HEK293 (cell line): ENCODE measurements at regions not wholly inside any gene's neighbourhood (a gene's known extent, or its start where the extent isn't known, plus 50 kb on each side); places are given as distances from the start of the nearest gene placed in this dataset.

ENCODE experiments used
- CTCF ChIA-PET: fragments of 350-600 bp; formaldehyde crosslinking; extraction: SDS; loops from one replicate; lab custom pipeline; 2021; ENCODE audit warnings: antibody characterized with exemption; lab: Yijun Ruan, JAX
- POLR2A ChIA-PET: fragments of 300-600 bp; formaldehyde crosslinking; extraction: SDS; loops from one replicate; lab custom pipeline; 2020; ENCODE audit warnings: antibody characterized with exemption, inconsistent platforms; lab: Yijun Ruan, JAX
- H3K27ac ChIP-seq: fragments of 200-500 bp; sonication (Bioruptor generic); 2 replicates; pipeline ENCODE4 v1.5.1; 2014; ENCODE audit warnings: low read depth, low read length, control low read depth, inconsistent platforms; ENCODE audit errors: extremely low read depth
- H3K36me3 ChIP-seq, 2 experiments: fragments of 200-500 bp in 1 of 2; sonication (Bioruptor generic) in 1 of 2; 1 replicate in 1 of 2; 2 replicates in 1 of 2; pipeline ENCODE4 v1.5.1; 2014 to 2017; ENCODE audit warnings: inconsistent platforms in 2 of 2, low read length in 2 of 2; ENCODE audit not compliant: control insufficient read depth in 2 of 2, insufficient read depth in 1 of 2
- H3K4me1 ChIP-seq: fragments of 200-500 bp; sonication (Bioruptor generic); 2 replicates; pipeline ENCODE4 v1.5.1; 2014; ENCODE audit warnings: mild to moderate bottlenecking, low read length, inconsistent platforms; ENCODE audit not compliant: control insufficient read depth, insufficient read depth
- H3K4me3 ChIP-seq: 2 replicates; pipeline ENCODE4 v1.5.1; 2011; ENCODE audit warnings: low read depth, mild to moderate bottlenecking, control low read depth, low read length, moderate library complexity
- H3K9me3 ChIP-seq: fragments of 200-500 bp; sonication (Bioruptor generic); 2 replicates; pipeline ENCODE4 v1.5.1; 2014; ENCODE audit warnings: low read depth, low read length, inconsistent platforms; ENCODE audit not compliant: control insufficient read depth, insufficient read depth
- BCL11B ChIP-seq: fragments of 450-650 bp; formaldehyde crosslinking; IDR thresholded peaks from 2 replicates; pipeline ENCODE4 v1.5.1; 2016; ENCODE audit warnings: low read depth, missing biosample characterization, missing genetic modification characterization
- KLF16 ChIP-seq: fragments of 450-650 bp; formaldehyde crosslinking; IDR thresholded peaks from 2 replicates; pipeline ENCODE4 v1.5.1; 2017; ENCODE audit warnings: missing biosample characterization, missing genetic modification characterization
- MYNN ChIP-seq: fragments of 450-650 bp; formaldehyde crosslinking; IDR thresholded peaks from 2 replicates; pipeline ENCODE4 v1.5.1; 2016; ENCODE audit warnings: missing biosample characterization, missing genetic modification characterization, borderline replicate concordance
- OVOL3 ChIP-seq: fragments of 450-650 bp; formaldehyde crosslinking; IDR thresholded peaks from 2 replicates; pipeline ENCODE4 v1.5.1; 2016; ENCODE audit warnings: missing biosample characterization, missing genetic modification characterization
- SP2 ChIP-seq: fragments of 450-650 bp; formaldehyde crosslinking; IDR thresholded peaks from 2 replicates; pipeline ENCODE4 v1.5.1; 2016; ENCODE audit warnings: missing biosample characterization, missing genetic modification characterization
- SP7 ChIP-seq: fragments of 450-650 bp; formaldehyde crosslinking; IDR thresholded peaks from 2 replicates; pipeline ENCODE4 v1.5.1; 2016; ENCODE audit warnings: missing biosample characterization, missing genetic modification characterization
- ZBTB21 ChIP-seq: fragments of 450-650 bp; formaldehyde crosslinking; IDR thresholded peaks from 2 replicates; pipeline ENCODE4 v1.5.1; 2017; ENCODE audit warnings: missing biosample characterization, missing genetic modification characterization
- ZBTB8A ChIP-seq: fragments of 450-650 bp; formaldehyde crosslinking; IDR thresholded peaks from 2 replicates; pipeline ENCODE4 v1.5.1; 2016; ENCODE audit warnings: missing biosample characterization, missing genetic modification characterization
- ZFHX2 ChIP-seq: fragments of 450-650 bp; formaldehyde crosslinking; conservative IDR thresholded peaks from 2 replicates; pipeline ENCODE4 v1.5.1; 2016; ENCODE audit warnings: missing biosample characterization, missing genetic modification characterization
- ZNF121 ChIP-seq: fragments of 450-650 bp; formaldehyde crosslinking; IDR thresholded peaks from 2 replicates; pipeline ENCODE4 v1.5.1; 2016; ENCODE audit warnings: missing biosample characterization, missing genetic modification characterization
- ZNF140 ChIP-seq: fragments of 450-650 bp; formaldehyde crosslinking; IDR thresholded peaks from 2 replicates; pipeline ENCODE4 v1.5.1; 2016; ENCODE audit warnings: missing biosample characterization, missing genetic modification characterization
- ZNF155 ChIP-seq: fragments of 450-650 bp; formaldehyde crosslinking; IDR thresholded peaks from 2 replicates; pipeline ENCODE4 v1.5.1; 2016; ENCODE audit warnings: missing biosample characterization, missing genetic modification characterization
- ZNF169 ChIP-seq: fragments of 450-650 bp; formaldehyde crosslinking; IDR thresholded peaks from 2 replicates; pipeline ENCODE4 v1.5.1; 2016; ENCODE audit warnings: missing biosample characterization, missing genetic modification characterization
- ZNF202 ChIP-seq: fragments of 450-650 bp; formaldehyde crosslinking; IDR thresholded peaks from 2 replicates; pipeline ENCODE4 v1.5.1; 2016; ENCODE audit warnings: missing biosample characterization, missing genetic modification characterization, borderline replicate concordance
- ZNF23 ChIP-seq: fragments of 450-650 bp; formaldehyde crosslinking; IDR thresholded peaks from 2 replicates; pipeline ENCODE4 v1.5.1; 2016; ENCODE audit warnings: missing biosample characterization, missing genetic modification characterization, borderline replicate concordance
- ZNF248 ChIP-seq: fragments of 450-650 bp; formaldehyde crosslinking; IDR thresholded peaks from 2 replicates; pipeline ENCODE4 v1.5.1; 2017; ENCODE audit warnings: missing biosample characterization, missing genetic modification characterization
- ZNF514 ChIP-seq: fragments of 450-650 bp; formaldehyde crosslinking; IDR thresholded peaks from 2 replicates; pipeline ENCODE4 v1.5.1; 2016; ENCODE audit warnings: missing biosample characterization, missing genetic modification characterization
- ZNF558 ChIP-seq: fragments of 450-650 bp; formaldehyde crosslinking; IDR thresholded peaks from 2 replicates; pipeline ENCODE4 v1.5.1; 2016; ENCODE audit warnings: missing biosample characterization, missing genetic modification characterization
- ZNF571 ChIP-seq: fragments of 450-650 bp; formaldehyde crosslinking; IDR thresholded peaks from 2 replicates; pipeline ENCODE4 v1.5.0; 2017; ENCODE audit warnings: missing biosample characterization, missing genetic modification characterization
- ZNF623 ChIP-seq: fragments of 450-650 bp; formaldehyde crosslinking; IDR thresholded peaks from 2 replicates; pipeline ENCODE4 v1.5.1; 2016; ENCODE audit warnings: missing biosample characterization, missing genetic modification characterization
- ZNF701 ChIP-seq: fragments of 450-650 bp; formaldehyde crosslinking; IDR thresholded peaks from 2 replicates; pipeline ENCODE4 v1.5.1; 2016; ENCODE audit warnings: missing biosample characterization, missing genetic modification characterization
- ZNF747 ChIP-seq: fragments of 450-650 bp; formaldehyde crosslinking; IDR thresholded peaks from 2 replicates; pipeline ENCODE4 v1.5.1; 2016; ENCODE audit warnings: missing biosample characterization, missing genetic modification characterization
- ZNF768 ChIP-seq: fragments of 450-650 bp; formaldehyde crosslinking; IDR thresholded peaks from 2 replicates; pipeline ENCODE4 v1.5.1; 2018; ENCODE audit warnings: missing biosample characterization, mild to moderate bottlenecking, missing genetic modification characterization
- ZSCAN23 ChIP-seq: fragments of 450-650 bp; formaldehyde crosslinking; IDR thresholded peaks from 2 replicates; pipeline ENCODE4 v1.5.1; 2016; ENCODE audit warnings: missing biosample characterization, missing genetic modification characterization
- TF ChIP-seq, protein P1 (sequence below): fragments of 450-650 bp; formaldehyde crosslinking; IDR thresholded peaks from 2 replicates; pipeline ENCODE4 v1.5.1; 2016; ENCODE audit warnings: missing biosample characterization, missing genetic modification characterization
- TF ChIP-seq, protein P2 (sequence below): fragments of 450-650 bp; formaldehyde crosslinking; IDR thresholded peaks from 2 replicates; pipeline ENCODE4 v1.5.1; 2016; ENCODE audit warnings: missing biosample characterization, missing genetic modification characterization
- TF ChIP-seq, protein P3 (sequence below): fragments of 450-650 bp; formaldehyde crosslinking; IDR thresholded peaks from 2 replicates; pipeline ENCODE4 v1.5.1; 2016; ENCODE audit warnings: missing biosample characterization, missing genetic modification characterization
- TF ChIP-seq, protein P4 (sequence below): fragments of 450-650 bp; formaldehyde crosslinking; IDR thresholded peaks from 2 replicates; pipeline ENCODE4 v1.5.1; 2016; ENCODE audit warnings: missing biosample characterization, missing genetic modification characterization

DNA sequence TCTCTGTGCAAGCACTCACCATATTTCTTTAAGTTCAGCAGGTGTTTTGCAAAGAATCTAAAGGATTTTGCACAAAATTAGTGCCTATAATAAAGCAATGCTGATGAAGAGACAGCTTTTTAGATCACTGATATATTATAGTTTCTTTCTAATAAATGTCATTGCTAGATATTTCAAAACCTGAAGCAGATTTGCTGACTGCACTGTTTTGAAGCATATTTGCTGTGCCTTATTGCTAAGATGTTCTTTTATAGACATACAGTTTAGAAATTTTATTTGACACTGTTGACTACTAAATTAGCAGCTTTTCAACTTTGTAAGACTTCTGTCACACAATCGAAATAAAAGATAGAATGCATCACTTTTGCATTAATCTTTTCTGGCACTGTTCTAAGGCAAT lies 620.9 kb upstream of the CELF4 start (continued):
- TF ChIP-seq ZNF768 (no peak), ZNF248 (tag by site-specific recombination) (no peak), OVOL3 (tag by site-specific recombination) (no peak), ZFHX2 (tag by site-specific recombination) (no peak), ZNF140 (tag by site-specific recombination) (no peak), ZNF202 (tag by site-specific recombination) (no peak)
- TF ChIP-seq, all 188 proteins: peak for 0

DNA sequence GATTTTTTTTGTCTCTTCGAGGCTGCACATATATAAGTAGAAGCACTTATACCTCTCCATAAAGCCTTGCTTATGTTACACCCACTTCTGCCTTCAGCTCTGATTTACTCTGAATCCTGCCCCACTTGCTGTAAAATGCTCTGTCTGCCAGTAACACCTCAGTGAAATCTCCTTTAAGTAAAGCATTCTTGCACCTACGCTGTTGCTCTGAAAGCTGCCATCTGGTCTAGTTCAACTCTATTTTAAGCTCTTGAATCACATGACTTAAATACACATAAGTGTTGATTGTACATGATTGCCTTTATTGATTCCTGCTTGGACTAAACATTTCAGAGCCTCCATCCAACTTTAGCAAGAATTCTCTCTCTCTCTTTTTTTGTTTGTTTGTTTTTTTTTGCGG lies 609.0 kb upstream of the CELF4 start:
- no peak overlapping the region for H3K27ac ChIP-seq
- H3K9me3 ChIP-seq: no peaks in the 10 kb centered on the region
- no peak for TF ChIP-seq ZNF169 (tag by site-specific recombination)
- no peak for TF ChIP-seq ZNF514 (tag by site-specific recombination)
- no peak for TF ChIP-seq BCL11B (tag by site-specific recombination)
- no peak for TF ChIP-seq SP7
- TF ChIP-seq, protein P1, sequence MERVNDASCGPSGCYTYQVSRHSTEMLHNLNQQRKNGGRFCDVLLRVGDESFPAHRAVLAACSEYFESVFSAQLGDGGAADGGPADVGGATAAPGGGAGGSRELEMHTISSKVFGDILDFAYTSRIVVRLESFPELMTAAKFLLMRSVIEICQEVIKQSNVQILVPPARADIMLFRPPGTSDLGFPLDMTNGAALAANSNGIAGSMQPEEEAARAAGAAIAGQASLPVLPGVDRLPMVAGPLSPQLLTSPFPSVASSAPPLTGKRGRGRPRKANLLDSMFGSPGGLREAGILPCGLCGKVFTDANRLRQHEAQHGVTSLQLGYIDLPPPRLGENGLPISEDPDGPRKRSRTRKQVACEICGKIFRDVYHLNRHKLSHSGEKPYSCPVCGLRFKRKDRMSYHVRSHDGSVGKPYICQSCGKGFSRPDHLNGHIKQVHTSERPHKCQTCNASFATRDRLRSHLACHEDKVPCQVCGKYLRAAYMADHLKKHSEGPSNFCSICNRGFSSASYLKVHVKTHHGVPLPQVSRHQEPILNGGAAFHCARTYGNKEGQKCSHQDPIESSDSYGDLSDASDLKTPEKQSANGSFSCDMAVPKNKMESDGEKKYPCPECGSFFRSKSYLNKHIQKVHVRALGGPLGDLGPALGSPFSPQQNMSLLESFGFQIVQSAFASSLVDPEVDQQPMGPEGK (tag by site-specific recombination): no peak
- no peak for TF ChIP-seq ZSCAN23 (tag by site-specific recombination)
- no peak for TF ChIP-seq ZNF155 (tag by site-specific recombination)
- no peak for TF ChIP-seq SP2 (tag by site-specific recombination)
- ChIA-PET POLR2A (no interaction called here), CTCF (no interaction called here)
- H3K36me3 ChIP-seq: no peaks in the 10 kb centered on the region
- H3K4me1 ChIP-seq: no peaks in the 10 kb centered on the region
- H3K4me3 ChIP-seq: no peak overlapping the region

DNA sequence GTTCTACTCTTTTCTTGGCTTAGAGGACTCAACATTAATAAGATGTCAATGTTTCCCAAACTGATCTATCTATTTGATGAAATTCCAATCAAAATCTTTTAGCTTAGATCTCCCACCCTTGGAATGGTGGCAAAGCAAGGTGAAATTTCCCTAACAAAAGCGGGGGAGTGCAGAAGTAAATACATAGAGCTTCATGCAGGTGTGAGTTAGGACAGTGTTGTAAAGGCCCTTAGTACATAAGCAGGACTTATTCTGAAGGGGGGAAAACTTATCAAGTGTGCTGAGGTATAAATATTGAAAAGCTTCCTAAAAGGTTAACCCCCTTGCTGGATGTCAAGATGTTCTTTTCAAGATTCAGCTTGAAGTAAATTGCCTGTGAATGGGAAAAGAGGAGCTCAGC lies 608.6 kb upstream of the CELF4 start:
- Histone ChIP-seq H3K4me3 (no peak overlapping the region), H3K27ac (no peak overlapping the region), H3K36me3 (no peaks in the 10 kb centered on the region), H3K9me3 (no peaks in the 10 kb centered on the region), H3K4me1 (no peaks in the 10 kb centered on the region)
- ChIA-PET CTCF (no interaction called here), POLR2A (no interaction called here)
- TF ChIP-seq ZNF571 (tag by site-specific recombination) (no peak), ZNF121 (tag by site-specific recombination) (no peak), ZBTB21 (tag by site-specific recombination) (no peak), KLF16 (tag by site-specific recombination) (no peak), ZNF623 (tag by site-specific recombination) (no peak), ZNF202 (tag by site-specific recombination) (no peak), MYNN (tag by site-specific recombination) (no peak), ZBTB8A (tag by site-specific recombination) (no peak), ZNF747 (no peak), ZNF23 (tag by site-specific recombination) (no peak), ZNF701 (tag by site-specific recombination) (no peak), SP2 (tag by site-specific recombination) (no peak), ZSCAN23 (tag by site-specific recombination) (no peak), ZNF558 (tag by site-specific recombination) (no peak)
- TF ChIP-seq, protein P2, sequence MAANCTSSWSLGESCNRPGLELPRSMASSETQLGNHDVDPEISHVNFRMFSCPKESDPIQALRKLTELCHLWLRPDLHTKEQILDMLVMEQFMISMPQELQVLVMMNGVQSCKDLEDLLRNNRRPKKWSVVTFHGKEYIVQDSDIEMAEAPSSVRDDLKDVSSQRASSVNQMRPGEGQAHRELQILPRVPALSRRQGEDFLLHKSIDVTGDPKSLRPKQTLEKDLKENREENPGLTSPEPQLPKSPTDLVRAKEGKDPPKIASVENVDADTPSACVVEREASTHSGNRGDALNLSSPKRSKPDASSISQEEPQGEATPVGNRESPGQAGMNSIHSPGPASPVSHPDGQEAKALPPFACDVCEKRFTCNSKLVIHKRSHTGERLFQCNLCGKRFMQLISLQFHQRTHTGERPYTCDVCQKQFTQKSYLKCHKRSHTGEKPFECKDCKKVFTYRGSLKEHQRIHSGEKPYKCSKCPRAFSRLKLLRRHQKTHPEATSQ (tag by site-specific recombination): no peak
- TF ChIP-seq, protein P3, sequence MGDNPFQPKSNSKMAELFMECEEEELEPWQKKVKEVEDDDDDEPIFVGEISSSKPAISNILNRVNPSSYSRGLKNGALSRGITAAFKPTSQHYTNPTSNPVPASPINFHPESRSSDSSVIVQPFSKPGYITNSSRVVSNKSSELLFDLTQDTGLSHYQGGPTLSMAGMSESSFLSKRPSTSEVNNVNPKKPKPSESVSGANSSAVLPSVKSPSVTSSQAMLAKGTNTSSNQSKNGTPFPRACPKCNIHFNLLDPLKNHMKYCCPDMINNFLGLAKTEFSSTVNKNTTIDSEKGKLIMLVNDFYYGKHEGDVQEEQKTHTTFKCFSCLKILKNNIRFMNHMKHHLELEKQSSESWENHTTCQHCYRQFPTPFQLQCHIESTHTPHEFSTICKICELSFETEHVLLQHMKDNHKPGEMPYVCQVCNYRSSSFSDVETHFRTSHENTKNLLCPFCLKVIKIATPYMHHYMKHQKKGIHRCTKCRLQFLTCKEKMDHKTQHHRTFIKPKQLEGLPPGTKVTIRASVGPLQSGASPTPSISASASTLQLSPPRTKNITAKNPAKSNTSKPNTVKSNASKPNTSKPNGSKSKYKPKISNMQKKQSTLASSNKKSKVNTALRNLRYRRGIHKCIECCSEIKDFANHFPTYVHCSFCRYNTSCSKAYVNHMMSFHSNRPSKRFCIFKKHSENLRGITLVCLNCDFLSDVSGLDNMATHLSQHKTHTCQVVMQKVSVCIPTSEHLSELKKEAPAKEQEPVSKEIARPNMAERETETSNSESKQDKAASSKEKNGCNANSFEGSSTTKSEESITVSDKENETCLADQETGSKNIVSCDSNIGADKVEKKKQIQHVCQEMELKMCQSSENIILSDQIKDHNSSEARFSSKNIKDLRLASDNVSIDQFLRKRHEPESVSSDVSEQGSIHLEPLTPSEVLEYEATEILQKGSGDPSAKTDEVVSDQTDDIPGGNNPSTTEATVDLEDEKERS (tag by site-specific recombination): no peak
- TF ChIP-seq, protein P4, sequence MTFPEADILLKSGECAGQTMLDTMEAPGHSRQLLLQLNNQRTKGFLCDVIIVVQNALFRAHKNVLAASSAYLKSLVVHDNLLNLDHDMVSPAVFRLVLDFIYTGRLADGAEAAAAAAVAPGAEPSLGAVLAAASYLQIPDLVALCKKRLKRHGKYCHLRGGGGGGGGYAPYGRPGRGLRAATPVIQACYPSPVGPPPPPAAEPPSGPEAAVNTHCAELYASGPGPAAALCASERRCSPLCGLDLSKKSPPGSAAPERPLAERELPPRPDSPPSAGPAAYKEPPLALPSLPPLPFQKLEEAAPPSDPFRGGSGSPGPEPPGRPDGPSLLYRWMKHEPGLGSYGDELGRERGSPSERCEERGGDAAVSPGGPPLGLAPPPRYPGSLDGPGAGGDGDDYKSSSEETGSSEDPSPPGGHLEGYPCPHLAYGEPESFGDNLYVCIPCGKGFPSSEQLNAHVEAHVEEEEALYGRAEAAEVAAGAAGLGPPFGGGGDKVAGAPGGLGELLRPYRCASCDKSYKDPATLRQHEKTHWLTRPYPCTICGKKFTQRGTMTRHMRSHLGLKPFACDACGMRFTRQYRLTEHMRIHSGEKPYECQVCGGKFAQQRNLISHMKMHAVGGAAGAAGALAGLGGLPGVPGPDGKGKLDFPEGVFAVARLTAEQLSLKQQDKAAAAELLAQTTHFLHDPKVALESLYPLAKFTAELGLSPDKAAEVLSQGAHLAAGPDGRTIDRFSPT (tag by site-specific recombination): no peak
